NCI-H526 (cell line): ENCODE measurements at regions not wholly inside any gene's neighbourhood (a gene's known extent, or its start where the extent isn't known, plus 50 kb on each side); places are given as distances from the start of the nearest gene placed in this dataset.

Experiments
- DNase-seq, 2 experiments: peaks; one replicate each; lab custom pipeline; 2025; lab: John Stamatoyannopoulos, UW

GRCh38 chr3:135310317-135310716 lies 515.3 kb downstream of the EPHB1 start:
- DNase-seq: peak; percentile 79 to 84

DNA sequence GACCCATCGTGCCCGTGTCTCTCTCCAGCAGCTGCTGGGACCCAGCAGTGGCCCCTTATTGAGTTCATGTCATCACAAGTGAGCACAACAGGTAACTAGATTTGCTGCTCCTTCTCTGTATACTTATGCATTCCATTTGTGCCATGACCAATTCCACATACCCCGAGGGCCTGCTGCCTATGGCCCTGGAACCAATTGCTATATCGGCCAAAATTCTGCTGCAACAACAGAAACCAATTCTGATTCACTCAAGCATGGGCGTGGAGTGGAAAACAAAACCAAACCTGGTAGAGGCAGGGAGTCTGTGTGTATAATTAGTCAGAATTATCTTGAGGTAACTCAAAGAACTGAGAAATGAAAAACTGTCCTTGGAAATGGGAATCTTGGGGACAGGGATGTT lies 516.6 kb downstream of the EPHB1 start:
- DNase-seq: no peak

DNA sequence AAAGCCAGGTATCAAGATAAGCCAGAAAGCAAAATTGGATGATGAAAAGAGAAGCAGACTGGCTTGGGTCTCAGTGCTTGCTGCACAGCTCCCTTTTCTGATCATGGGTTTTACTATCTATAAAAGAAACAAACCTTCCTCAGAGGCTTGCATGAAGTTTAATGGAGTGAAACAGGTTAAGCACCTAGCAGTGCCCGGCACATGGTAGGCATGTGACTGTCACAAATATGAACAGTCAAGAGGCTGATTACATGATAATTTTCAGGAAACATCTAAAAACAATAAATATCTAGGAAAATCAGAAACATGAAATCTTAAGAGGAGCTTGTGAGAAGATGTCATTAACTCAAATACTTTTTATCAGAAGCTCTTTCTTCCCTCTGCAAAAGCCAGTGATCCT lies 519.2 kb downstream of the EPHB1 start:
- no peak for DNase-seq

- DNase-seq: no peak
Measured at GRCh38 chr3:135324301-135324700, 529.2 kb downstream of the EPHB1 start.

GRCh38 chr3:135325096-135325495 lies 530.0 kb downstream of the EPHB1 start:
- DNase-seq: peak in 1 of 2 experiments; percentile 39

DNA sequence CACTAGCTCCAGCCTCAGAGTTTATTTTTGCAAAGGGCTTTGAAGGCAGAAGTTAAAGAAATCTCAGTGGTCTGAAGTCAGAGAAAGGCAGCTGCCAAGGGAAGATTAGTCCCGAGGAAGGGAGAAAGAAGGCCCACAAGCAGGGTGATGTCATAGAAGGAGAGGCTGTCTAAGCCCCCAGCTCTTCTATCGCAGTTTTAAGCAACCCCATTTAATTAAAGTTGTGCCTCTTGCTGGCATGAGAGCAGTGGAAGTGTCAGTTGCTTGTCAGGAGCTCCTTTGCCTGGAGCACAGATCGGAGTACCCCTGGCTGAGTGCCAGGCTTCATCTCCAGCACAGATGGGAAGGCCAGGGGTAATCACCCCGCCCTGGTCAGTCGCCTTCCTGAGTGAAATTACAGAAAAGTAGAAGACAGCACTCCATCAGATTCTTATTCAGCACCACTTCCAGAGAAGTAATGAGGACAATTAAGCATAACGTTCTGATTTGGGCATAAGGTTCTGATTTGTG lies 530.7 kb downstream of the EPHB1 start:
- no peak for DNase-seq

GRCh38 chr3:135326851-135327250 lies 531.8 kb downstream of the EPHB1 start:
- DNase-seq: no peak

DNA sequence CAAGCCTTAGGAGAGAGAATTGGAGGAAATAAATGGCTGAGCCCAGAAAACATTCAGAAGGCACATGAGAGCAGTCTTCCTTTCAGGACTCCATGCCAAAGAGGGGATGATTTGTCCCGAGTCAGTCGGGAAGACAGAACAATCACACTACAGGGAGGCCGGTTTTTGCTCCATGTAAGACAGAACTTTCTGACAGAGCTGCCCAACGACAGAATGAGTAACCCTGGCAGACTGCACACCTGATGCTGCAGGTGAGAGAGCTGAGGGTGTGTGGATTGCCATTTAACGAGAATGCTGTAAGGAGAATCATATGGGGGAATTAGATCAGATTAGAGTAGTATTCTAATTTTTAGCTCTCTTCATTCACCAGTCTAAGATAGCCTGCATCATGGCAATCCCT lies 533.0 kb downstream of the EPHB1 start:
- DNase-seq: no peak

- DNase-seq: no peak
Measured at GRCh38 chr3:135329479-135329878, 534.4 kb downstream of the EPHB1 start.

DNA sequence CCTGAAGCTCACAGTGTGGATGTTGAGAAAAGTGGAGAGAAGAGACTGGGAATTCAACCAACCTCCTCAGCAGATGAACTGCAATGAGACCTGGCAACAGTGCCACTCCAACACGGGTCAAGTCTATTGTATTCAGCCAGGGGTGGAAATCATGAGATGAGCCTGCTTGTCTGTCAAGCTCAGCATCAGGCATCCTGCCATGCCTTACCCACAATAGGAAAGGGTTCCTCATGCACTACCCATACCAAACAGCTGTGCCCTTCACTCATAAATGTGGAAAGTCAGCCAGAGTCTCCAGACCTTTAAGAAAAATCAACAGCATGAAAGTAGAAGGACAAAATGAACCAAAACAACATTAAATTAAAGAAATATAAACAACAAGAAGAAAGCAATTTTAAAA lies 542.1 kb downstream of the EPHB1 start:
- DNase-seq: no peak

DNA sequence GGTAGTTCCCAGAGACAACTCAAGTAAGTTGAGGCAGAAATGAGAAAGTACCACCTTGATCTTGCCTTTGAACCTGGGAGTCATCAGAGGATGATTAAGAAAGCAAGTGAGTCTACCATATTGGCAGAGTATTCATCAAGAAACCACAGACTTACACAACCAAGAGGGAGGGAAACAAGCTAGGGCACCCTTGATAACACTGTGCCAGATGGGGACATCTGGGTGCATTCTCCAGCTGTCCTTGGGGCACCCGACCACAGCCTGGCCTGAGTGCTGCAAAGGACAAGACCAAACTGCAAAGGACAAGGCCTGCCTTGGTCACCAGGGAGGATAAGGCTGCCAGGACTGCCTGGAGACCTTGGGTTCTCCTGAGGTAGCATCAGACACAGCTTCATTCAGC lies 553.6 kb downstream of the EPHB1 start:
- no peak for DNase-seq

- DNase-seq: no peak
Measured at GRCh38 chr3:135349254-135349948, 554.3 kb downstream of the EPHB1 start.

DNA sequence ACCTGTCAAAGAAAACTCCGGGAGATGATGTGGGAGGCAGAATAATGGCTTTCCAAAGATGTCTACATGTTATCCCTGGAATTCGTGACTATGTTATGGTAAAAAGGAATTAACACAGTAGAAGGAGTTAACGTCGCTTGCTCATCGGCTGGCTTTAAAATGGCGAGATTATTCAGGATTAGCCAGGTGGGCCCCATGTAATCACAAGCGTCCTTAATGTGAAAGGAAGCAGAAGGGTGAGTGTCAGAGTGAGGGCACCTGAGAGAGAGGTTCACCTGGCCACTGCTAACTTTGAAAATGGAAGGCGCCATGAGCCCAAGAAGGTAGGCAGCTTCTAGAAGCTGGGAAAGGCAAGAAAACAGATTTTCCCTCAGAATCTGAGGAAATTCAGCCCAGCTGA lies 557.2 kb downstream of the EPHB1 start:
- no peak for DNase-seq

- no peak for DNase-seq
Measured at GRCh38 chr3:135362889-135363288, 567.8 kb downstream of the EPHB1 start.

DNA sequence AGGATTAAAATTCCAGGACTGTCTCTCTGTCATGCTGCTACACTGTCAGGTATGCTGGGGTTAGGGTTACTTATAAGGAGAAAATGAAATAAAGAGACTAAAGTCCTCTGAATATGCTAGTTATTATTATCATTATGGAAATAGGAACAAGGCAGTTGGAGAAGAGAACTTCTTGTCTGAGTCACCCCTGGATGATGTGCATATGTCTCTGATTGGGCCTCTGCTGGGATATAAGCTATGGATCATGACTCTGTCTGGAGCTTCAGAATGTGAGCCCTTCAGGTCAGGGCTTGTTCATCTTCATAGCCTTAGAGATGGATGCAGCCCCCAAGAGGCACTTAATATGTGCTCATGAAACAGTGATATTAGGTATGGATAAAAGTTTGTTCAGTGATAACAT lies 569.6 kb downstream of the EPHB1 start:
- no peak for DNase-seq

GRCh38 chr3:135366816-135367215 lies 571.8 kb downstream of the EPHB1 start:
- DNase-seq: no peak

DNA sequence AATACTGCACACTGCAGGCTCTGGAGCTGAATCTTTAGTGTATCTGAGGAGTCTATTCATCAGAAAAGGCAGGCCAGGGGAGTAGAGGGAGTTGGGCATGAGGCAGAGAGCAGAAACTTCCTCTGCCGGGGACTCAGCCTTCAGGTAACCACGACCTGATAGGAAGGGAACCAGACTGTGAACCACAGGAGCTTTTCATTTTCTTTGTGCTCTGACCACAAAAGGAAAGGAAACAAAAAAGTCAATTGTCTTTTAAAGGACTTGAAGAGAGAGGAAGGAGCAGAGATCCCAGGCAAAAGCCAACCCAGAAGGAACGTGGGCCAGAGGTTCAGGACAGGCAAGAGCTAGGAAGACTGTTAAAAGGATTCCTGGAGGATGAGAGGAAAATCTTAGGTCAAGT lies 573.3 kb downstream of the EPHB1 start:
- no peak for DNase-seq

DNA sequence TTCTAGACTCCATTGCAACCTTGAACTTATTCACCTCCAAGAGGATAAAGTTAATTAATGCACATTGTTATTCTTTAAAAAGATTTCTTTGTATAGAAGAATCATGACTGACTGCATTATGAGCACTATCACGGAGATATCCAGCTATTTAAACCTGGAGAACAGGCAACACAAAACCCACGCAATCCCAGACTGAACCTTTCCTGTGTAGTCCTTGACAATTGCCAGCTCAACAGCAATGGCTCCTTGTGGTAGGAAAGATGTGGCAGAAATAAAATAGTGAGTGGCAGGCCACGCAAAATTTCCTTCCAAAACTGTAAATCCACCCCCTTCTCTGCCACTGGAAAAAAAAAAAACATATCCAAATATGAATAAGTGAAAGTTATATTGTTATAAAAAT lies 573.7 kb downstream of the EPHB1 start:
- no peak for DNase-seq

- DNase-seq: peak in 1 of 2 experiments; percentile 11
Measured at GRCh38 chr3:135374571-135374970, 579.5 kb downstream of the EPHB1 start.

DNA sequence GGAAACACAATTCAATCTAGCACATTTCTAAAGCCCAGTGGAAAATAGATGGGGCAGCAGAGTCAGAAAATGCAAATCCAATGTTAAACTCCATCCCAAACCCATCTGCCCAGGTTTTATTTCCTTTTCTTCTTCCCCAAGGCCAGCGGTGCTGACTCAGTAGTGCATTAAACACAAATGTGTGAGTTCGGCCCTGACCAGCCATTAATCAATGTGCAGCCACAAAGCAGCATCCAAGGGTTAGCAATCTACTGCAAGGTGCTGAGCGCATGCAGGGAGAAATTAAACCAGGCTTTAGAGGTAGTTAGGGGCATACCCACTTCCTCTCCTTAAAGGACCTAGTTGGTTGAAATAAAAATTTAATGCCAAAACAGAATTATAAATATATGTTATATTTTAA lies 583.3 kb upstream of the PPP2R3A start:
- no peak for DNase-seq

GRCh38 chr3:135382621-135383020 lies 582.9 kb upstream of the PPP2R3A start:
- peak in 1 of 2 experiments; percentile 4 for DNase-seq

DNA sequence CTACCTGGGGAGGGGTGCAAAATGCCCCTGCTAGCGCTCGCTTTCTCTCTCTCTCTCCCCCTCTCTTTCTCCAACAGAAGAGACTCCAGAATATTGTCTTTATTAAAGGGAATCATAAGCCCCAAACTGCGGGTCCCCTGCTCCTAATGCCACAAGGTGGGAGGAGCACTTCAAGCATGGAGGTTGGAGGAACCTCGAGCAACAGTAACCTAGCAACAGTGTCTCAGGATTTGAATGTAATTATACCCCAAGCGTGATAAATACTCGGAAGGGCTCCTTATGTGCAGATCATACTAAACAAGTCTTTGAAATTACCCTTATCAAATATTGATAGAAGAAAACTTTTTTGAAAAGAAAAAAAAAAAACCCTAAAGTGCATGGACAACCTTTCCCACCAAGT lies 582.2 kb upstream of the PPP2R3A start:
- peak in 1 of 2 experiments; percentile 12 for DNase-seq

GRCh38 chr3:135392151-135392550 lies 573.4 kb upstream of the PPP2R3A start:
- DNase-seq: no peak

DNA sequence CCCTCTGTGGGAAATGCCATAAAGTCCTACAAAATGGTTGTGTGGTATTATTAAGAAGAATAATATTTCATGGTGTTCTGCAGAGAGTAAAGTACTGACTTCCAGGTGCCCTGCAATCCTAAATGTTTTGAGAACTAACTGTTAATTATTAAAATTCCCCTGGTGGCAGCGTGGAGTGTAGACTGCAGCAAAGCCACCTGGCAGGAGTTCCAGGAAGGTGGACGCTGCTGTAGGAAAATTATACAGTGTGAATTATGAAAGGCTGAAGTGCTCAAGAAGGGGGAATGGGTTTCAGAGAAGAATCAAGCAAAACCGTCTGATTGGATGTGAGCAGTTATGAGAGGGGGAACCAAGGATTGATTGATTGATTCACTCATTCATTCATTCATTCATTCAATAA lies 572.4 kb upstream of the PPP2R3A start:
- DNase-seq: no peak
